ENCODE measurements at regions not wholly inside any gene's neighbourhood (a gene's known extent, or its start where the extent isn't known, plus 50 kb on each side); places are given as distances from the start of the nearest gene placed in this dataset.

- Histone ChIP-seq H3K9me3 (peaks cover 12% of the 10 kb centered on the region), H3K4me1 (no peaks in the 10 kb centered on the region), H3K4me3 (no peak overlapping the region), H3K36me3 (no peaks in the 10 kb centered on the region), H3K27me3 (ENCODE audit: low read depth) (no peaks in the 10 kb centered on the region), H3K27ac (no peak overlapping the region)
- ATAC-seq (no peak), DNase-seq (no peak)
- intact Hi-C loops (cut with DNase I), result no loop called here
- no peak for TF ChIP-seq CTCF (IDR thresholded peaks at IDR 0.05)
These were observed 539.3 kb downstream of the SQOR start for GRCh38 chr15:46174122-46174521.

GRCh38 chr15:46177219-46177618 is 542.4 kb downstream of the SQOR start:
- intact Hi-C loops (cut with DNase I), result no loop called here
- H3K27me3 ChIP-seq (ENCODE audit: low read depth), result no peaks in the 10 kb centered on the region
- no peaks in the 10 kb centered on the region for H3K36me3 ChIP-seq
- no peak overlapping the region for H3K4me3 ChIP-seq
- H3K27ac ChIP-seq, result no peak overlapping the region
- no peaks in the 10 kb centered on the region for H3K4me1 ChIP-seq
- no peak for TF ChIP-seq CTCF (IDR thresholded peaks at IDR 0.05)
- no peak for ATAC-seq
- no peak for DNase-seq
- H3K9me3 ChIP-seq, result no peaks in the 10 kb centered on the region

GRCh38 chr15:46178138-46178537 is 543.3 kb downstream of the SQOR start:
- Histone ChIP-seq H3K27ac (no peak overlapping the region), H3K27me3 (ENCODE audit: low read depth) (no peaks in the 10 kb centered on the region), H3K4me1 (no peaks in the 10 kb centered on the region), H3K9me3 (no peaks in the 10 kb centered on the region), H3K36me3 (no peaks in the 10 kb centered on the region), H3K4me3 (no peak overlapping the region)
- DNase-seq (no peak), ATAC-seq (no peak)
- TF ChIP-seq CTCF (IDR thresholded peaks at IDR 0.05), result no peak
- intact Hi-C loops (cut with DNase I), result no loop called here

DNA sequence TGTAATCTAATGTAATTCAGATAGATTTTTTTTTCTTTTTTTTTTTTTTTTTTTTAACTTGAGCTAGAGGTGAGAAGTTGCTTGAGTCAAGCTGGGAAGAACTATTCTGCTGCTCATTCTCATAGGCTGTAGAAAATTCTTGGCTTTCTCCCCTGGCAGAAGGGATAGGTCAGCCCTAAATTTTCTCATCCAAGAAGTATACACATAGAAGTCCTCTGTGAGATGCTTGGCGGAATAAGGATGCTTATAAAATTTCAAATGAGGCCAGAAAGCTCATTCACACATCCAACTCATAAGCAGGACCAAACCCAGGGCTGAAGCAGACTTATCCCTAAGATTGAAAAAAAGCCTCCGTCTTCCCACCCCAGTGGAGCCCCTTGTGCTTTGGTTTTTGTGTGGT is 572.5 kb downstream of the SQOR start:
- no peak for TF ChIP-seq CTCF (IDR thresholded peaks at IDR 0.05)
- H3K36me3 ChIP-seq, result no peaks in the 10 kb centered on the region
- intact Hi-C loops (cut with DNase I), result no loop called here
- H3K9me3 ChIP-seq, result no peaks in the 10 kb centered on the region
- H3K4me1 ChIP-seq, result no peaks in the 10 kb centered on the region
- no peak overlapping the region for H3K4me3 ChIP-seq
- ATAC-seq, result no peak
- no peak for DNase-seq
- no peaks in the 10 kb centered on the region for H3K27me3 ChIP-seq (ENCODE audit: low read depth)
- no peak overlapping the region for H3K27ac ChIP-seq

DNA sequence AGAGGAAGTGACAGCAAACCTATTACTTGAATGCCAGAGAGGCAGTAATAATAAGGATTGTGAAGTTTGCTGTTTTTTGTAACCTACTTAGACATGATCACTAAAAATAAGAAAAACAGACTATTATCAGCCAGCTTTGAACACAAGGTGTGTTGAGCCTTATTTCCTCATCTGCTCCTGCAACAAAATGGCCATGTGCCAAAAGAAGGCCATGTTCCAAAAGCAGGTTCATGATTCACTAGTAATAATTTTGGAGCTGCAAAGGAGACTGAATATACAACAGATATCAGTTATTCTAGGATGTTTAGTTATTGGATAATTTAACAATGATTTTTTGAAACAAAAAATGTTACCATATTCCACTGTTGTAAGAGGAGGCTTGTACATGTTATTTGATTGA is 578.7 kb downstream of the SQOR start:
- Histone ChIP-seq H3K9me3 (no peaks in the 10 kb centered on the region), H3K36me3 (no peaks in the 10 kb centered on the region), H3K27me3 (ENCODE audit: low read depth) (no peaks in the 10 kb centered on the region), H3K27ac (no peak overlapping the region), H3K4me3 (no peak overlapping the region), H3K4me1 (no peaks in the 10 kb centered on the region)
- ATAC-seq, result no peak
- no peak for DNase-seq
- no peak for TF ChIP-seq CTCF (IDR thresholded peaks at IDR 0.05)
- intact Hi-C loops (cut with DNase I), result no loop called here

DNA sequence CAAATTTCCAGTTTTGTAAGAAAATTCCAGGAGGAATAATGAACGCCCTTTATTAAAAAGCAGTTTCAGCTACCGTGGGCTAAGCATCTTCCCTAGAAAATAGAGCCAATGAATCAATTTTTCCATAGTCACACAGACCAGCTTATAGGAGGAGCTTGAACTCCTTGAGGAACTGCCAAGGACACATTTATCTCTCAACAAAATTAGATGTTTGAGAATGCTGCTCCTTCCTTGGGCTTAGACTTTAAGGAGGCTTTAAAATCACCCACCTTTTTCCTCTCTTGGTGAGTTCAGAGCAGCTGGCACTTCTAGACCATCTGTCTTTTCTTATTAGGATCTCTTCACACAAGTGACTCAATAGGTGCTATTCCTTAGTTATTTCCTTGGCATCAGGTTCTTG is 588.0 kb downstream of the SQOR start:
- TF ChIP-seq CTCF (IDR thresholded peaks at IDR 0.05), result no peak
- H3K27ac ChIP-seq, result no peak overlapping the region
- intact Hi-C loops (cut with DNase I), result no loop called here

More for the DNA sequence above, 588.0 kb downstream of the SQOR start:
- no peaks in the 10 kb centered on the region for H3K36me3 ChIP-seq
- H3K4me1 ChIP-seq, result no peaks in the 10 kb centered on the region
- no peak for ATAC-seq
- no peak for DNase-seq
- H3K27me3 ChIP-seq (ENCODE audit: low read depth), result no peaks in the 10 kb centered on the region
- H3K9me3 ChIP-seq, result no peaks in the 10 kb centered on the region
- H3K4me3 ChIP-seq, result no peak overlapping the region

Data from lower lobe of right lung (tissue), 2 donors.